ENCODE measurements at regions not wholly inside any gene's neighbourhood (a gene's known extent, or its start where the extent isn't known, plus 50 kb on each side); places are given as distances from the start of the nearest gene placed in this dataset.

GRCh38 chr12:77421152-77421551 is 355.8 kb upstream of the E2F7 start:
- TF ChIP-seq GATA2 (IDR thresholded peaks at IDR 0.05; ENCODE audit: low read depth, low read length) (no peak), GATA3 (IDR thresholded peaks at IDR 0.05; ENCODE audit: low read depth, low read length) (no peak)

All from SH-SY5Y (cell line).